SHP77 (cell line): ENCODE measurements at regions not wholly inside any gene's neighbourhood (a gene's known extent, or its start where the extent isn't known, plus 50 kb on each side); places are given as distances from the start of the nearest gene placed in this dataset.
"Not testable (repeated sequence)": the region's sequence is repeated elsewhere in the genome, so short reads cannot be mapped to it uniquely, and the experiment has no call there.

Experiments
- DNase-seq, 2 experiments: peaks; one replicate each; lab custom pipeline; 2025; lab: John Stamatoyannopoulos, UW

DNA sequence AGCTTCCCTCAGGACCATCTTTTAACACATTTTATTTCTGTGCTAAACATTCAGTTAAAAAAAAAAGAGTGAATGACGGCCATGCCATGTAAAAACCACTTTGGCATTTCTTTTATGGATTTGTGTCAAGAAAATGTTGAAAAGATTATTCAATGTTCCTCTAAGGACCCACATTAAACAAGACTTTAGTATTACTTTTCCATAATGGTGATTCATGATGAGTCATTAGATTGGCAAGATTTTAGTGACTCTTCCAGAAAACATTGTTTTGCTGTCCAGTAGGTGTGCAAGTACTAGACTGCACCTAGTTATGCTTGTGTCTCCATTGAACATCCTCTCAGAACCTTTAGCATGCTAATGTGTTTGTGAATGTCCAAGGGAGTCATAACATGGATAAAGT, 748.6 kb downstream of the STPG2 start:
- no peak for DNase-seq

- DNase-seq, result no peak
These were observed 747.2 kb downstream of the STPG2 start for GRCh38 chr4:97396097-97396496.

- DNase-seq, result no peak
These were observed 746.7 kb downstream of the STPG2 start for GRCh38 chr4:97396605-97397004.

DNA sequence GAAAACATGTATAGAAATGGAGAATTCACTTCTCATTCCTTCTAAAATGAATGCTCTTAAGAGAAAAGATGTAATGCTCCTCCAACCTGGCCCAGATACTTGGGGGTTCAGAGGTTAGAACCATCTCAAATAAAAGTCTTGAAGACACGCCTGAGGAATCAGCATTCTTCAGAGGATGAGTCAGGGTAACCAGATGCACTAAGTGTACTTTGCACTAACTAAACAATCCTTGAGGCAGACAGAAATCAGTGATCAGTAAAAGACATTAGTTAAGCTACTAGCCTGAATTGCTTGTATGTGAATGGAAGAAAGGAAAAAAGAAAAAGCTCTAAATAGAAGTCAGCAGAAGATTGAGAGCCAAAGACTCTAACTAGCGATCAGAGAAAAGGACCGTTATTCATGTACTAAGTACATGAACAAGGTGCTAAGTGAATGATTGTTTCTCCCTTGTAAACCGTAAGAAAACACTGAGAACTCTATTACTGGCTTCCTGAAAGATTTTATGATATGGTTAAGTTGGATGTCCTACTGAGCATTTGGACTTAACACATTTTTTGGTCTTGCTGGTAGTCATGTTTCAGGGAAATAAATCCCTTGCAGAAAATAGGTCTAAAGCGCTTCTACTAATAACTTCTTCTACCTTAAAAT, 738.3 kb downstream of the STPG2 start:
- no peak for DNase-seq

DNA sequence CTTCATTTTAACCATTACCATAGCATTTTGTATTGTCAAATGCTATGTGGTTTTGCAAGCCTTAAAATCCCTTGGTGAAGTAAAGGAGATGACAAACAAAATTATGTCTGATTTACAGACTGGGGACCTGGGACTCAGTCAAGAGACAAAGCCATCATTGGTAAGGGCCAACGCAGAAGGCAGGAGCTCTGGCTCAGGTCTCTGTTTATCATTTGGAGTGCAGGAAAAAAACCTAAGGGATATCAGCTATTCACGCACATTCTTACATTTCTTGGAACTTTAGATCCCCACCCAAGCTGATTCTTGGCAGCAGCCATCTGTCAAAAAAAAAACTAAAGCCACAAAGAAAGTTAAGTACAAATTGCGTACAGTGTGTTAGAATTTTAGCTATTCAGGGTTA, 731.9 kb downstream of the STPG2 start:
- no peak for DNase-seq

DNA sequence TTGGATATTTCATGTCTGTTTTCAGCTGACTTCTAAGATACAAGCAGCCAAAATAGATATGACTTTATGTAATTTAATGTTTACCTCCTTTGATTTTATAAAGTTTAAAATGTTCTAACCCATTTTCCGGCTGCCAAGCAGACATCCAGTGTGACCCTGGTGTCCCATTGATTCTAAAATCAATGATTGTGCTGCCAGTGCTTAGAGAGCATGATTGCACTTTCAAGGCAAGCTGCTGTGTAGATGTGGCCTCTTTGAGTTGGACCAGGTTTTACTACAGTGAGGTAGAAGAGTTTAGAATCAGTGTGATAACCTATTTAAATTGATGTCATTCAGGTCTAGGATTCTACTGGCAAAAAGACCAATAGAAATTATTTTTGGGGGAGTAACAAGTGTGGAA, 730.9 kb downstream of the STPG2 start:
- no peak for DNase-seq

GRCh38 chr4:97414161-97414560, 729.1 kb downstream of the STPG2 start:
- DNase-seq, result no peak

DNA sequence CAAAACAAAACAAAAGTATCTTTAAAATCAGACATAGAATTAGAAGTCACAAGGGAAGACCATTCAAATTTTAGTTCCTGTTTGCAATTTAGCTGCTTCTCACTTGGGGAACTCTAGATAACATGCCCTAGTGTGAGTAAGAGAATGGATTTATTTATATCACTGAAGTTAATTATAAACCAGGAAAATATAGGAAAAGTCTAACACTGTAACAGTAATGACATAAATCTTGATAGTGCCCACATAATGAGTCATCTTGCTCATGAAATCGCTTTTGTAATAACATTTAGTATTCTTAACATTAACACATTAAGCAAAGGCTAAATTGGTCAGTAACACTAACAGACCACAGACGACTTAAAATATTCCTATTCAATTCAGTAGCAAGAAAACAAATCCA, 710.7 kb downstream of the STPG2 start:
- no peak for DNase-seq

GRCh38 chr4:97437998-97438705, 705.1 kb downstream of the STPG2 start:
- not testable (repeated sequence) for DNase-seq

GRCh38 chr4:97453186-97453585, 690.1 kb downstream of the STPG2 start:
- no peak for DNase-seq

- DNase-seq, result peak in 1 of 2 experiments; percentile 0
These were observed 686.0 kb downstream of the STPG2 start for GRCh38 chr4:97457253-97457652.

DNA sequence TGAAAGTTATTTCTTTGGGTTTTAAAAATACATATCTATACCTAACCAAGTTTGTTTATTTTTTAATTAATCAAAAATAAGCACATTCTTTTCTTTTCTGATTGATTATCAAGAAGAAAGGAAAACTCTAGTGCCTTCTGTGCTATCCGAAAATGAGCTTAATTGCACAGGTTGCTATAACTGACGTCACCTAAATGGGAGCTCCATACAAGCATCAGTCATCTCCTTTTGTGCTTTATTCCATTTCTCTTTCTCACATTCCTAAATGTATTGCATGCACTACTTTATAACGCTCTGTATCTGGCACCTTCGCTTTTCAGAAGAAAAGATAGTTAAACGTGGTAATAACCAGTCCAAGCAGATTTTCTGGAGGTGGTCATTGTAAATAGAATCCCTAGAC, 675.0 kb downstream of the STPG2 start:
- no peak for DNase-seq

DNA sequence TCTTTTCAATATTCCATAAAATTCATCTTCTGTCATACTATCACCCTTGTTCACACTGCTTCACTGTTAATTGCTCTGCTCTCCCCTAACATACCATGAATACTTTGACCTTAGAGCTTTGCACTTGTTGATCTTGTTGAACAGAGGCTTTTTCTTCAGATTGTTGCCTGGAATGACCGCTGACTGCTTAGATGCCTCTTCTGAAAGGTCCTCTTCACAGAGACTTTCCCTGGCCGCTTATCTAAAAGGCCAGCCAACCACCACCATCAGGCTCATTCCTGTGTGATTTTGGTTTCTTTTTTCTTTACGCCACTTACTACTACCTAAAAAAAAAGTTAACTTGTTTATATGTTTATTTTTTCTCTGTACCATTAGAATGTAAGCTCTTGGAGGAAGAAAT, 667.7 kb downstream of the STPG2 start:
- DNase-seq, result no peak

GRCh38 chr4:97477974-97478373, 665.3 kb downstream of the STPG2 start:
- DNase-seq, result no peak

DNA sequence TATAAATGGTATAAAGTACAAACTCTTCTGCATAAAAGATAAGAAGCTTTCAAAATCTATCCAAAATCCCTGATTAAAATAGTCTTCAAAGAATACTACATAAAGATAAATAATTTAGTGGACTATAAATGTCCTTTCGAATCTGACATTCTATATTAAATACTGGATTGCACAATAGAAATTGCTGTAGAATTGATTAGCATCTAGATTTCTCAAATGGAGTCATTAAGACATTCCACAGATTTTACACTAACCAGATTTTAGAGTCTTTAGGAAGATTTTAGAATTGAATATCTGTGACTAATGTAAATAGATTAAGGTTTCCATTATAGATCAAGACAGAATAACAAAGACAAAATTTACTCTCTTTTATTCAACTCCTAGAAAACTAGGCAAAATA, 663.9 kb downstream of the STPG2 start:
- DNase-seq, result no peak

- DNase-seq, result no peak
These were observed 651.4 kb downstream of the STPG2 start for GRCh38 chr4:97491856-97492255.

- DNase-seq, result no peak
These were observed 649.3 kb downstream of the STPG2 start for GRCh38 chr4:97493815-97494518.

DNA sequence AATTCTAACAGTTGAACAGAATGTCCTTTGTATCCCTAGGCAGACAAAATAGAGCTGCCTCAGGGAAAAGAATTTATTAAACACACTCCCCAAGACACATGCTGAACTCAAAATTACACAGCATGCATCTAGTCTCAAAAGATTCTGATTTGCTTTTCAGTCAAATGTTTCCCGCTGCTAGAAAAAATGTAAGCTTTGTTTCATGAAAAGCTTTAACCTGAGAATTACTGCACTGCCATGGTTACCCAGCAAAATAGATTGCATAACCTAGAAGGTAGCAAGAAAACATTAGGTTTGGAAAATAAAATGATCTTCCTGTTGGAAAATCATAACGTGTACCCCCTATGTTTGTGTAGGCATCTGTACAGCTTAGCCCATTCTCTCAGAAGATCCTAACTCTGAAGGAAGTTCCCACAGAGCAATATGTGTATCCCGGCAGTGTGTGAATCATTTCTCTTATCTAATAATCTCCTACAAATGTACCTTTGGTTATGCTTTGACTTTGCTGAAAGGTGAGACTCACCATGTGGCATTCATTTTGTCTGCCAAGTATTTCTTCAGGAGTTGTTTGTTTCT, 646.9 kb downstream of the STPG2 start:
- no peak for DNase-seq

DNA sequence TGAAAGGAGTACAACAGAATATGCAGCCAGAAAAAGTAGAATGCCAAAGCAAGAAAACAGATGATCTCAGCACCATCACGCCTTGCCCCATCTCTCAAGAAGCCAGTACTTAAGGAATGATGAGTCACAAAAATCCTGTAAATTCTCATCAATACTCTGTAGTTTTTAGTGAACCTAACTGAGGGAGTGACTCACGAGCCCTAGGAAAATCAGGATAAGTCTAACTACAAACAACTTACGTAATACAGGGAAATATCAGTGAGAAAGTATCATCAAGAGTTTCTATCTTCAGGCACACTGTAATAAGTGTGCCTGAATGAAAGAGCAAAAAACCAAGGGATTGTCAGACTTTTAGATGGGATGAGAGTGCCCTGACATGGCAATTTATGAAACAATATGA, 644.4 kb downstream of the STPG2 start:
- DNase-seq, result no peak

- DNase-seq, result no peak
These were observed 642.9 kb downstream of the STPG2 start for GRCh38 chr4:97500423-97500822.

DNA sequence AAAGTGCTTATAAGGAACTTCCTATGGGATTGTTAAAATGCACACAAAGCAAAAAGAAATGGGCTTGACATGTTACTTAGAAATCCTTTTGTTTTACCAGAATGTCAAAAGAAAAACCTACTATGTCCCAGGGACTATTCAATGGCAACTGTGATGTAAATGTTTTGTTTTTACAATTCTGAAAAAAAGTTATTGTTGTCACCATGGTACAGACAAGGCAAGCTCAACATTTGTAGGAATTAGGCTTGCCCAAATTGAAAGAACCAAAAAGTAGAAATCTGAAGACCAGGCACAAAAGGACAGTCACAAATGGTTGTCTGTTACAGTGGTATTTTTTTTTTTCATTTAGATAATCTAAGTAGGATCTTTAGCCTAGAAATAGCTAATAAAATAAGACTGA, 638.6 kb downstream of the STPG2 start:
- no peak for DNase-seq

DNA sequence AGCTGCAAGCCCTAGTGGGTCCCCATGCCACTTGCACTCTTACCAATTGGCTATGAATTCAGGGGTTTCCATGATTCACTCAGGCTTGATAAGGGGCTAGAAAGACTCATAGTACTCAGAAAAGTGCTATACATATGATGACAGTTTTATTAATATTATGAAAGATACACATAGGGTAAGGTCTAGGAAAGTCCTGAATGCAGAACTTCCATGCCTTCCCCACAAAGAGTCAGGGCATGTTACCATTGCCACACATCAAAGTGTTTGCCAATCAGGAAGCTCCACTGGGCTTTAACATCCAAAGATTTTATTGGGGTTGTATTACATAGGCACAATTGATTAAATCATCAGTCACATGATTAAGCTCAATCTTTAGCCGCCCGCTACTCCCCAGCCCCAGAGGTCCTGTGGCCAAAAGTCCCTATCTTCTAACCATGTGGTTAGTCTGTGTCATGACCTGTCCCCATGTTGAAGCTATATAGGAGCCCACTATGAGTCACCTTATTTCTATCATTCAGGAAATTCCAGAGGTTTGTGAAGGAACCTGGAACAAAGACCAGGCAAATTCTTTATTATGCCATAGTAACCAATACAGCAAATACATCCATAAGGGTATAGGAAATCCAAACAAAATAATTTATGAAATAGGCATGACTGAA, 635.6 kb downstream of the STPG2 start:
- DNase-seq, result no peak
